ENCODE measurements at regions not wholly inside any gene's neighbourhood (a gene's known extent, or its start where the extent isn't known, plus 50 kb on each side); places are given as distances from the start of the nearest gene placed in this dataset.

DNA sequence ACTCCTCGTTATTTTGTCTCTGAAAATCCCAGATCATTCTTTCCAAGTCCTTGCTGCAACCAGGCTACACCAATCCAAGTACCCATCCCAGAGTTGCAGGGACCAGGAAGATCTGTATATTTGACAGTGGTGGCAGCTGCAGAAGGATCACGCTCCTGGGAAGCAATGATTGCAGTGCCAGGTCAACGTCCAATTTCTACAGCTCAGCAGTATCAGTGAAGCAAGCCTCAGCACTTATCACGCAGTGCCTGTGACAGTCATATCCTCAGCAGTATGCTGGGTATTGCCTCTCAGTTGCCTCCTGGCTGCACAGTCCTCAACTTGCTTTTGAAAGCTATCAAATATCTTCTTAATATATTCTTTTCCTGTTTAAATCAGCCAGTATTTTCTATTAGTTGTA lies 66.7 kb downstream of the BARHL2 start:
- DNase-seq (ENCODE audit: low read depth in 2 of 2) = no peak

DNA sequence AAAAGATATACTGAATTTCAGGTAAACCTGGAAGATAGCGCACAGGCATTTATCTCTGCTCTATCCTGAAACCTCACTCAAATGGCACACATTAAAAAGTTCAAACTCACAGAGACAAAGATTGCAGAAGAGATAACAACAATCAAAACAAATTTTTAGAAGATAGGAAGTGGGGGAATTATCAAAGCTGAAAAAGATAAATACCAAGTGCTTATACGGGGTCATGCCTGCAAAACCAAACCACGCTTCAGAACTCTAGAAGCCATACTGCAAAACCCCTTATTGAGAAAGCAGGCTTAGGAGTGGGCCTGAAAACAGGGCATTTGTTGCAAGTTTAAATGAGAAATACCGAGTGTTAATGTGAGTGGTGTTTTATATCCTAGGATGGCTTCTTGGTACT lies 76.8 kb downstream of the BARHL2 start:
- no peak for DNase-seq (ENCODE audit: low read depth in 2 of 2)

DNA sequence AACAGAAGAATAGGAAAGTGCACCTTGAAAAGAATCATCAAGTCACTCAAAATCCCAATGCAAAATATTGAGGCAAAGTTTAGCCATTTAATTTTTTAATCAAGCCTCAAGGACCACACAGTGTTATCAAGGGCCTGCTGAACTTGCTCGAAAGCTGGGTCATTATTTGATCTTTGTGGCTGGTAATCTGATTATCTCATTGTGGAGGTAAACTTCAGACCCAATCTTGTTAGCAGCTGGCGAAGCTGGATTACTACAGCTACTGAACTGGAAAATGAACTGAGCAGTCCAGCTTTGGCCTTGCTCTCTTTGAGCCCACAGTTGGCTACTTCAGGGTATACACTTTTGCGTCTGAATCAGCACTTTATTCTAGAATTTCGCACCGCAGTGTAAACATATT lies 94.4 kb downstream of the BARHL2 start:
- no peak for DNase-seq (ENCODE audit: low read depth in 2 of 2)

DNA sequence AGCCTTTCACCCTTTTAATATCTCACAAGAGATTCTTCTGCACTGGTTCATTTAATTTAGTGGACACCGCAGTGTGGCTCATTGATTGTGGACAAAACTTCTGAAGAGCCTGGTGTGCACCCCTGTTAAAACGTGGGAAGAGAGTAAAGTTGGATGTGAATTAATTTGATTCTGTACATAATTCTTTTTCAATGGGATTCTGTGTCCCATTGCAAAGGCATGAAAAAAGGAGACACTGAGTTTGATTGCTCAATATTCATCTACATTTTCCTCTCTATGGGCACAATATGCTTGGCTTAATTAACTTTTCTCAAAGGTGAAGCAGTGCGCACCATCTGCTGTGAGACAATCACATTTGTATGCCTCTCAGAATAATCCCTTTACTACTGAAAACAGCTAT lies 95.1 kb downstream of the BARHL2 start:
- DNase-seq (ENCODE audit: low read depth in 2 of 2) = no peak

DNA sequence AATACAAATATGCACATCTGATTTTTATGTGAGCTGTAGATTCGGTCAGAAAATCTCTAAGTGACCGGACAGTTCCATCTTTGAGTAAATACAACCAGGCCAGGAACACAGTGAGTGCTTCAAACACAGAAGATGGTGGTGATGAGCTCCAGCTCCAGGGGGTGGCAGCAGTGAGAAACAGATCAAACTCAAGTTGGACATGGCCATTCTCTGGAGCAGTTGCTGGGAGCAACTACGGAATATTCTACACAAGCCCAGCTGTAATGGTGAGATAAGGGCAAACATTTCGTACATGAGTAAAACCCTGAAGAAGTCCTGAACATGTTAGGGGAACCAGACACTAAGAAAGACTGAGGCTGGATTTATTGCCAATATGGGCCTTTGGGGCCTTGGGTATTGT lies 100.7 kb downstream of the BARHL2 start:
- peak; percentile 15 for DNase-seq (ENCODE audit: low read depth in 2 of 2)

DNA sequence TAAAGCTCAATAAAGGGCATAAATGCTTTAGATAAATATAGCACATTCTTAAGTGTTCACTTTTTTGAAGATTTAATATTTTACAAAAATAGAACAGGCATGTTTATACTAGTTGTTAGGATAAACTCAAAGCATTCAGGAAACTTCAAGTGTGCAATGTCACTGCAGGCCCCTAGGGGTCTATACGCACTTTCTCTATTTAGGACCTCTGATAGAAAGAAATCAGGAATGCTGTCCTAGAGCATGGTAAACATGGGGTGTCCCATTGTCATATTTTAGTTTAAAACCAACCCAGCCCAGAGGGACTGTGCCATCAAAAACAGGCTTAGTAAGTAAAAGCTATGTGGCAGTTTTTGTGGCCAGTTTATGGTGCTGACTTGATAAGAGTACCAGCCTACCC lies 102.2 kb downstream of the BARHL2 start:
- no peak for DNase-seq (ENCODE audit: low read depth in 2 of 2)

DNA sequence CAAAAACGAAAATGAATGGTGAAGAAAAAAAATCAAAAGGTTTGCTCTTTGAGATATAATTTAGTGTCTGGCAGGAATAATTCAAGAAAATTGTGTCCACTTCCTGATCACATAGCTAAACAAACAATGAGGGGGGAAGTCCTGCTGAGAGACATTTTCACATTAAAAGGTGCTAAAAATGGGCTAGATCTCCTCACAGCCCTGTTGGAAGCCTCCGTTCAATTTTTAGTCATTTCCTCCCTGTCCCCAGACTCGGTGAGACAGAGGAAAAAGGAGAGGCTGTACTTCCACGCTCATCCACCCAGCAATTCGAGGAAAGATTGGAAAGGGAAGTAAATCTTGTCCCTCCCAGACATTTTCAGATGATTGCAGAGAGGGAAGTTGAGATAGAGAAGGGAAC lies 103.7 kb downstream of the BARHL2 start:
- DNase-seq (ENCODE audit: low read depth in 2 of 2) = no peak

DNA sequence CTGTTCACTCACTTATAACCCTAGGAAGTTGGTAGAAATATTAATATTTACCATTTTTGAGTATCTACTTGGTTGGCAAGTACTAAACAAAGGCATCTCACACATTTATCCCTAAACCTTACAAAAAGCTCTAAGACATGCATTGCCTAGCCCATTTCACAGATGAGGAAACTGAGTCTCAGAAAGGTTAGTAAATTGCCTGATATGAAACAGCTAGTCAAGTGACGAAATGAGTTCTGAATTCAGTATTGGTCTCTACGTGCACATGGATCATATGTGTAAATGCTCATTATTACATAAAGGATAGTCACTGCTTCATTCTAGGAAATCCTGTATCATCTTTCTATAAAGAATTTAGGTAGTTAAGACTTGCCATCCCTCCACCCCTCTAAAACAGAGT lies 105.1 kb downstream of the BARHL2 start:
- DNase-seq (ENCODE audit: low read depth in 2 of 2) = no peak

DNA sequence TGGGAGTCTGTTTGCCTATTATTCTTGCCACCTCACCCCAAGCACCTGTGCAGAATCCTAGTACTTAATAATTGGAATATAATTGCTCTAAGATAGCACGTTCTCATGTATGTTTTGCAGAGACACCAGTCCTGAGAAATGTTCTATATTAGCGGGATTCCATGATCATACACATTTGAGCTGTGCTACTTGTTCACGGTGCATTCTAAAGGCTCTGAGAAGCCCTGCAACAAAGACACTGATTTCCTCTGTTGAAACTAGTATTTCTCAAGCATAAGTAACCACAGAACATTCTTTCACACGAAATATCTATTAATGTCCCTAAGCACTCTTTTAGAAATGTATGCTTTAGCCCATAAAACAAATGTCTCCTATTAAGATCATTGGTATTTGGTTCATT lies 109.4 kb downstream of the BARHL2 start:
- no peak for DNase-seq (ENCODE audit: low read depth in 2 of 2)

DNA sequence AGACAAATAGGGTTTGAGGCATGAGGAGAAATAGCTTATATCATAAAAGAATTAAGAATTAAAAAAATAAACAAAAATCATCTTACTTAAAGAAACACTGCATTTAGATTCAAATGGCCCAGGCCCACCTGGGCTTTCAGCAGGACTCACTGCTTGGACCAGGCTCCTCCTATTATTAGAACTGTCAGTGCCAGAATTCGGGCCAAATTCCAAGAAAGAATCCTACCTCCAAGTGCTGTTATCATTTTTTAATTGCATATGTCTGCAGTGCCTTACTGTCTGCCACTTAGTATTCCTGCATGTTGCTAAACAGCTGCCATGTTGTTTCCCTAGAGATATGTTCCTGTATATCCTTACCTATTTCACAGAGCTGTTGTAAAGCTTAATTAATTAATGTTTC lies 112.0 kb downstream of the BARHL2 start:
- DNase-seq (ENCODE audit: low read depth in 2 of 2) = no peak

DNA sequence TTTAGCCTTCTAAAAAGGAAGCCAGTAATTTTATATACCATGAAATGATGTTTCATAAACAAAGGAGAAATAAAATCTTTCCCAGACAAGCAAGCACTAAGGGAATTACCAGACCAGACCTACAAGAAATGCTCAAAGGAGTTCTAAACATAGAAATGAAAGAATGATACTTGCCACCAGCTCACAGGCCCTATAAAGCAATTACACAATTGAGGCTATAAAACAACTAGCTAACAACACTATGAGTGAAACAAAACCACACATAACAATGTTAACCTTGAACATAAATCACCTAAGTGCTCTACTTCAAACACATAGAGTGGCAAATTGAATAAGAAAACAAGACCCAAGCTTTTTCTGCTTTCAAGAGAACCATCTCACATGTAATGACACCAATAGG lies 123.8 kb downstream of the BARHL2 start:
- DNase-seq (ENCODE audit: low read depth in 2 of 2) = no peak

DNA sequence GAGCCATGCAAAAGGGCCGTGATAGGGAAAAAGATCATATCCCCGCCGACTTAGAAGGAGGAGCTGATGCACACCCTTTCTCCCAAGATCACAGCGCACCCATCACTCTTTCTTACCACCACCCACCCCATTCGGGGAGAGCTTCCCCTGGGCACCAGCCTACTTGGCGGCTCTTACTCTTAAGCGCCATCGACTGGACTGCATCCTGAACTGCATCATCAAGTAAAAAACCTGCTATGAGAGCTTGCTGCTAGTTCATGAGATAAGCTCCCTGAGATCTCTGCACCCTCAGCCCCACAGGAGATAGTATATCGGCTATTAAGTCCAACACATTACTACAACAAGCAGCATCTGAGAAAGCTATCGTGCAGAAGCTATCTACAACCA lies 125.1 kb downstream of the BARHL2 start:
- DNase-seq (ENCODE audit: low read depth in 2 of 2) = no peak

DNA sequence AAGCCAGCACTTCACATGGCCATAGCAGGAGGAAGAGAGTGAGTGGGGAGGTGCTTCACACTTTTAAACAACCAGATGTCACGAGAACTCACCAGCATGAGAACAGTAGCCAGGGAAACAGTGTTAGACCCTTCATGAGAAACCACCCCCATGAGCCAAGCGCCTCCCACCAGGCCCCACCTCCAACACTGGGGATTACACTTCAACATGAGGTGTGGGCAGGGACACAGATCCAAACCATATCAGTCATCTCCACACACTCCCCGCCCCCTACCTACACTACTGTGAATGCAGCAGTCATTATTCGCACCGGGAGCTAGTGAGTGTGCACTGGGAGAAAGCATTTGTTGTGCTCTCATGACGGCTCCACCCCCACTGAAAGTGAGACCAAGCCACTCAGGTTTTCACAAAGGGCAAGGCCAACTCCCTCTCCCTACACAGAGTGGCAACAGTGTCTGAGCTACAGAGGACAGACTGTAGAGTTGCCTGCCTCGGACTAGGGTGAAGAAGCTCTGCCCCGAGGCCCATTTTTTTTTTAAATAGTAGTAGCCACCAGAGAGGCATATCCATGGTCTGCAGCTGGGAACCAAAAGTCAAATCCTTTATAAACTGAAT lies 125.6 kb downstream of the BARHL2 start:
- no peak for DNase-seq (ENCODE audit: low read depth in 2 of 2)

DNA sequence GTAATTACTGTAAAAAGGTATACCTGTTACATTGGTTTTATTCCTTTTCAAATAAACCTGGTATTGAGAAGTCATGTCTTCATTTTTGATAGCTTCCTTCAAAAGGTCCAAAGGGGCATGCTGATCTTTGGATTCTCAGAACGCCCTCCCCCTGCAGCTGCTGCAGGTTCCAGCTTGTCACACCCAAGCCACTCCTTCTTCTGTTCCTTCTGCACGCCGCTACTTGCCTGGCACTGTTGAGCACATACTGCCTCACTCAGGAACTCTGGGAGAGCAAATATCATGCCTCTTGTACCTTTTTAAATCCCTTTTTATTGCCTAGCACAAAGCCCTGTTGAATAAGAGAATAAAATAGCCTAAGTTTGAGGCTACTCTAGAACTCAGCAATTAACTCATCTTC lies 136.9 kb downstream of the BARHL2 start:
- DNase-seq (ENCODE audit: low read depth in 2 of 2) = no peak

DNA sequence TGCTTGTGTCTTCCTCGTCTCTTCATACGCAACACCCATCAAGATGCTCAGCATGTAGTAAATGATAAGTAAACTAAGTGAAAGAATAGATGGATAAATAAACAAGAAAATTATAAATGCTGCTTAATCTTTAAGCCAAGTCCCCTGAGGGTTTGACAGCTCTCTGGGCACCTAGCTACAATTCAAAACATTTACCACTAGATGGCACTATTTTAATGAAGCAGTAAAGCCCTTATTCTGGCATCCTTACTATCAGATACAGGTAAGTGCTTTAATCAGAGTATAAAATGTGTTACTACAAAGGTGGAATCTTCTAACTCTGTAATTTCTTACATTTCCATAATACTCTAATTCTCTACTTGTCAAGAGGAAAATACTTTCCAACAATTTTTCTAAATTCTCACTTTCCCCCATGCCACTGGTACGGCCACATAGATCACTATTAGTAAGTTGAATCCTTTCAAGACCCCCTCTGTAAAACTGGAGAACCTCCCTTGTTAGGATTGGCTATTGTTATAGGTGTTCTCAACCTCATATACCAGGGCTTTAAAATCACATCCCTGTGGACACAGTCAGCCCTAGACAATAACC lies 137.8 kb downstream of the BARHL2 start:
- peak; percentile 40 to 56 for DNase-seq (ENCODE audit: low read depth in 2 of 2)

DNA sequence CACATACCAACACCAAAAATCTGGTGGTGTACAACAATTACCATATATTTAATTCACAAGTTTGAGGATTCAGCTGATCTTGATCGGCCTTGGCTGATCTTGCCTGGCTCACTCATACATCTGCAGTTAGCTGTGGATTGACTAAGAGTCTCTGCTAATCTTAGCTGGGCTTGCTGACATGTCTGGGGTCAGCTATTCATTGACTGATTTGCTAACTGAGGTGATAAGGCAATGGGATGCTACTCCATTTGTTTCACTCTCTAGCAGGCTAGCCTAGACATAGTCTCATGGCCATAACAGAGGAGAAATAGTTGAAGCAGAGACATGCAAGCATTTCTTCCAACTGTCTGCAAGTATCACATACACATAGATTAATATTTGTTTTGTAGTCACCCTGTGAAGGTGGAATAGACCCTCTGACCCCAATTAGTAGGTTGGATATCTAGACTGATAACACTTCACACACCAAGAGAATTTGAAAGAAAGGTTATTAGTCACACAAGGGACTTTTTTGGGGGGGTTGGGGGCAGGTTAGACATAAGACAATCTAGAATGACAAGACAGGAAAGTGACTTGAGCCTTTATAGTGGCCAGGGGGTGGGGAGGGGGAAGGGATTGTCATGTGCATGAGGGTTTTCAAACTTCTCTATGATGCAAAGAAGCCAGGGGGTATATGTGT lies 142.3 kb downstream of the BARHL2 start:
- no peak for DNase-seq (ENCODE audit: low read depth in 2 of 2)

DNA sequence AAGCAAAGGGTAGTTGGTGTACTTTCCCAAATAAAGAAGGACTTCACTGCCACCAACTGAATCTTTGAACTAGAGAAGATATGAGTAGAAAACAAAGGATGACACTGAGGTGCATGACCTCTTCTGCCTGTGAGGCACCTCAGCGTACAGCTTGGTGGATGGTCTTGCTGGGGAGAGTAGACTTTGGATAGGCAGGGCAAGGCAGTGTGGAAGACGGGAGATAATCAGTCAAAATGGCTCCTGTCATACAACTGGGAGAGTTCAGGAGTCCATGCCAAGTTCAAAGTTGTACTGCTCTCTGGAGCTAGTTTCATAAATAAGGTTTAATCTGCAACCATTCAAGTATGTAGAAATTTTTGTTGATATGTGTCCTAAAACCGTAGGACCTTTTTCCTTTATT lies 143.4 kb downstream of the BARHL2 start:
- no peak for DNase-seq (ENCODE audit: low read depth in 2 of 2)

DNA sequence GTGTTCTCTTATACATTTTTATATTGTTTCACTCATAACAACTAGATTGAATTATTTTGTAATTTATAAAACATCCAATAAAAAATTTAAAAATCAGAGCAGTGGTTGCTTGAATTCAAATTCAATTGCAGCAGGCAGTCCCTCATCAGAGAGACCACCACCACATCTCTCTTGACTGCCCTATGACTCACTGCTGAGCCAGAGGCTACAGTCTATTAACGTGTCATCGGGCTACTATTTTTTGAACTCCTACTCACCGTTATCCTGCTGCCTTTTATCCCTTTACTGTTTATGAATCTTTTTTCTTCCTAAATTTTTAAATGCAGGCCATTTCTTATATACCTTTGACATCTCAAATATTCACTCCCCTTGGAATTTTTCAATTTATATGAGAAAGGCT lies 144.7 kb downstream of the BARHL2 start:
- DNase-seq (ENCODE audit: low read depth in 2 of 2) = no peak

DNA sequence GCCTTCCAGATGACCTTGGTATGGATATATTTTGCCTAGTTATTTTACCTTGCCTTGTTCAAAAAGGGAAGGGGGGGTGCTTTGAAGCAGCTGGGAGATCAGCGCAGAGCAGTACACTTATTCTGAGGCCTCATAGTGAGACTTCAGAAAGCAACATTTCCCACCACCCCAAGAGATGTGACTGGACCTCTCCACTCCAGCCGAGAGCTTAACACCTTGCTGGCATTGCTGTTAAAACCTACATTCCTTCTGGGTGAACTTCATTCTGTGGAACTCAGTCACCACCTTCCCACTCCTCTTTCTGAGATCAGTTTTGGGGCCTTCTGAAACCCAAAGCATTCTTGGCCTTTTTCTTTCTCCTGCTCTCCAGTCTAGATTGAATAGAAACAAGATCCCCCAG lies 148.7 kb downstream of the BARHL2 start:
- no peak for DNase-seq (ENCODE audit: low read depth in 2 of 2)

DNA sequence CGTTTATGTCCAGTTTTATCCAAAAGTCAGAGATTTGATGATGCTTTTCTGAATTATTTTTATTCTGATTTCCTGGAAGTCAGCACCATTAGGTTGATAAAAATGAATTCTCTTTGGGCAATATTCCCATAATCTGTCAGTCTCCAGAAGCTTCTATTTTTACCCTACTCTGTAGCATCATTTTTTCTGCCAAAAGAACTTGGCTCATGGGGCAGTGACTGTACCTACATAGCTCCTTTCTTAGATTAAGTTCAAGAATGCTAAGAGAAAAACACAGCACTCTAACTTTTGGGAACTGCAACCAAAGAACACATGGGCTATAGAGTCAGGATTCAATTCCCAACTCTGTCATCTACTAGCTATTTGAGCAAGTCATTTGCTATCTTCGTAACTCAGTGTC lies 152.9 kb downstream of the BARHL2 start:
- DNase-seq (ENCODE audit: low read depth in 2 of 2) = no peak

DNA sequence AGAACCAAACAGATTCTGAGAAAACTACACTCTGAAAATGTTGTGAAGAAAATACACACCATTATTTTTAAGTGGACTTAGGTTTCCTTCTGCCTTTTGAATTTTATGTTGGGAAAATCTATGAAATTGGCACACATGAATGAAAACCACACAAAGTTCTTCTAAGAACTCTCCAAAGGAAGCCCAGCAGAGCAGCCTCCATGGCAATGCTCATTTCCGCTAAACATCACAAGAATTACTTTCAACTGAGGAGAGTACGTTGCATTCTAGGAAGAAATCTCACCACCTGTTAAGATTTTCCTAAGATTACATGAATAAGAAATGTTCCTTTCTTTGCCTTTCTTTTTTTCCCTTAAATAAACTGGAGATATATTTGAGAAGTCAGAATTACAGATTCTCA lies 154.2 kb downstream of the BARHL2 start:
- DNase-seq (ENCODE audit: low read depth in 2 of 2) = no peak

DNA sequence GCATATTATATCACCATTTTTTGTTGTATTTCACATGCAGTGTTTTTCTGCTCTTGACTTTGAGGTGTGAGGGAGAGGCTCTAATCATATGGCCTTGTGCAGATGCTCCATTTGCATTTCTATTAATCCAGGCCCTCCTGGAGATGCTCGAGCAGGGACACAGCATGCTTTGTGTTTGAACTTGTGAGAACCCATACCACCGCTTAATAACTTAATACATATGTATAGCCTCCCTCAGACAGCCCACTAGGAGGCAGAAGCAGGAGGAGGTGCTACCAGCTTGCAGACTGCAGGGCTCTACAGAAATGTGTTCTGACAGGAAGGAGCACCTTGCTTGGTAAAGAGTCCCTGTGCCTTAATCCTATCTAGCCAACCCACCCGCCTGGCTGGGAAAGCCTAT lies 155.2 kb downstream of the BARHL2 start:
- DNase-seq (ENCODE audit: low read depth in 2 of 2) = no peak

DNA sequence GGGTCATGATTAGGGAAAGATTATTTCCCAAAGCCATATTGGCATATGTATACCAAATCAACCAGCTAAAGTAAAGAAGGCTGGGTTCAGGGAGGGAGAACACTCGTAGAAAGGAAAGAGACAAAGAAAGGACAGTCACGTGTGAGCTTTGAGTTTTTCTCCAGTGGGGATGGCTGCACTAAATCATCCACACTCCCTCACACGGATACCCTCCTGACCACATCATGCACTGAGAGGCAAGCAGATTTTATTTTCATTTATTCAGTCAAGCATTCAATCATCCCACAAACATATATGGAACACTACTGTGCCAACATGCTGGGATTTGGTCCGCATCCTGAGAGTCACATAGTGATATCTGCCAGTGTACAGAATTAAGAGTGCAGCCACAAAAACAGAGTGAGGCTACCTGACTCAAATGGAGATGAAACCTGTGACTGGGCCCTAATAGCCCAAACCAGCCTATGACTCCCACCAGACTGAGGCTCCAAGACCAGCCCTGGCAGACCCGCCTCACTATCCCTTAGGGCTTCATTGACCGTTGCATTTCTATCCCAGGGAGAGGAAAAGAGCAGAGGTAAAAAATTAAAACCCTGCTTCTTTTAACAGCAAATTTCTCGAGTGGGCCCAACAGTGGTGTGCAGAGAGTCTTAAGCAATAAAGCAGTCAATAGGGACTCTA lies 155.9 kb downstream of the BARHL2 start:
- no peak for DNase-seq (ENCODE audit: low read depth in 2 of 2)
